Right lobe of liver (tissue), 6 donors: ENCODE measurements at regions not wholly inside any gene's neighbourhood (a gene's known extent, or its start where the extent isn't known, plus 50 kb on each side); places are given as distances from the start of the nearest gene placed in this dataset.

ENCODE experiments used
- ATAC-seq, 4 donors: fragments of 200-7000 bp; cut with Tn5 transposase; one replicate each; pipeline ENCODE4 v1.9.1; 2020; ENCODE audit warnings: mild to moderate bottlenecking in 4 of 4, moderate library complexity in 4 of 4
- DNase-seq, 3 donors: peaks; one replicate each; pipeline ENCODE4 v3.0.0-alpha.2; 2020
- H3K27ac ChIP-seq, 3 donors: fragments of 200-600 bp; one replicate each; pipeline ENCODE4 v1.8.0; 2022
- H3K27me3 ChIP-seq, 2 donors: fragments of 200-600 bp; one replicate each; pipeline ENCODE4 v1.8.0; 2022
- H3K36me3 ChIP-seq, 4 donors: fragments of 200-600 bp; sonication (generic) in 1 of 4; one replicate each; pipeline versions ENCODE4 v1.5.1 to v1.8.0; 2017 to 2022; ENCODE audit warnings: control low read depth in 1 of 4
- H3K4me1 ChIP-seq, 4 donors: fragments of 200-600 bp; sonication (generic) in 1 of 4; one replicate each; pipeline versions ENCODE4 v1.5.1 to v1.8.0; 2017 to 2022; ENCODE audit warnings: control low read depth in 1 of 4
- H3K4me3 ChIP-seq, 3 donors: fragments of 200-600 bp; one replicate each; pipeline ENCODE4 v1.8.0; 2022
- H3K9me3 ChIP-seq, 4 donors: fragments of 200-600 bp; sonication (generic) in 1 of 4; one replicate each; pipeline versions ENCODE4 v1.5.1 to v1.8.0; 2017 to 2022; ENCODE audit warnings: control low read depth in 1 of 4
- POLR2A ChIP-seq: fragments of 450-650 bp; IDR thresholded peaks from one replicate; pipeline ENCODE4 v1.6.1; 2017; ENCODE audit warnings: antibody characterized with exemption, mild to moderate bottlenecking
- WGBS: methylation state at CpG from one replicate; pipeline ENCODE4 v1.1.6; 2018; ENCODE audit warnings: low coverage, low lambda C conversion rate; ENCODE audit not compliant: insufficient coverage; ENCODE audit errors: missing lambda C conversion rate; 5-methylcytosine and 5-hydroxymethylcytosine counted together
- intact Hi-C, 2 donors: fragments of 100-400 bp; cut with DNase I; formaldehyde crosslinking; loops; one replicate each; pipeline versions ENCODE4 v1.11.2 to v1.14.1; 2022
- TF ChIP-seq, protein P1 (sequence below), 4 donors: fragments of 200-600 bp in 3 of 4; fragments of 450-650 bp in 1 of 4; IDR thresholded peaks; one replicate each; pipeline versions ENCODE4 v1.5.1 to v1.8.0; 2016 to 2022; ENCODE audit warnings: antibody characterized with exemption in 4 of 4, mild to moderate bottlenecking in 2 of 4
- donor health status: DM: no; HTN: yes; CAD: no.
- donor health status: DM: no; HTN: no; CAD: no.
- donor health status: DM: no; HTN: no; CAD: no.
- donor health status: DM: no; HTN: yes; CAD: no.
- donor health status: DM: no; HTN: yes; CAD: no.

GRCh38 chr16:66045626-66046025 is 320.9 kb upstream of the CDH5 start:
- intact Hi-C loops, result no loop called here
- no peaks in the 10 kb centered on the region for H3K36me3 ChIP-seq
- H3K27ac ChIP-seq, result no peak overlapping the region
- 40% methylated on average over 1 of the region's 1 CpG for WGBS
- H3K9me3 ChIP-seq, result no peaks in the 10 kb centered on the region
- DNase-seq (no peak), ATAC-seq (no peak)
- H3K4me3 ChIP-seq, result no peak overlapping the region
- TF ChIP-seq POLR2A, result no peak
- TF ChIP-seq, protein P1, sequence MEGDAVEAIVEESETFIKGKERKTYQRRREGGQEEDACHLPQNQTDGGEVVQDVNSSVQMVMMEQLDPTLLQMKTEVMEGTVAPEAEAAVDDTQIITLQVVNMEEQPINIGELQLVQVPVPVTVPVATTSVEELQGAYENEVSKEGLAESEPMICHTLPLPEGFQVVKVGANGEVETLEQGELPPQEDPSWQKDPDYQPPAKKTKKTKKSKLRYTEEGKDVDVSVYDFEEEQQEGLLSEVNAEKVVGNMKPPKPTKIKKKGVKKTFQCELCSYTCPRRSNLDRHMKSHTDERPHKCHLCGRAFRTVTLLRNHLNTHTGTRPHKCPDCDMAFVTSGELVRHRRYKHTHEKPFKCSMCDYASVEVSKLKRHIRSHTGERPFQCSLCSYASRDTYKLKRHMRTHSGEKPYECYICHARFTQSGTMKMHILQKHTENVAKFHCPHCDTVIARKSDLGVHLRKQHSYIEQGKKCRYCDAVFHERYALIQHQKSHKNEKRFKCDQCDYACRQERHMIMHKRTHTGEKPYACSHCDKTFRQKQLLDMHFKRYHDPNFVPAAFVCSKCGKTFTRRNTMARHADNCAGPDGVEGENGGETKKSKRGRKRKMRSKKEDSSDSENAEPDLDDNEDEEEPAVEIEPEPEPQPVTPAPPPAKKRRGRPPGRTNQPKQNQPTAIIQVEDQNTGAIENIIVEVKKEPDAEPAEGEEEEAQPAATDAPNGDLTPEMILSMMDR (IDR thresholded peaks at IDR 0.05), result no peak
- H3K4me1 ChIP-seq, result no peaks in the 10 kb centered on the region
- H3K27me3 ChIP-seq, result no peaks in the 10 kb centered on the region

- TF ChIP-seq, protein P1 (IDR thresholded peaks at IDR 0.05), result no peak
- TF ChIP-seq POLR2A, result no peak
- H3K27me3 ChIP-seq, result no peaks in the 10 kb centered on the region
- ATAC-seq (no peak), DNase-seq (peak in 1 of 3 donors; percentile 13)
- H3K36me3 ChIP-seq, result no peaks in the 10 kb centered on the region
- no peaks in the 10 kb centered on the region for H3K9me3 ChIP-seq
- H3K27ac ChIP-seq, result no peak overlapping the region
- WGBS, result 77% methylated on average over 2 of the region's 2 CpGs
- H3K4me1 ChIP-seq, result no peaks in the 10 kb centered on the region
- H3K4me3 ChIP-seq, result no peak overlapping the region
- intact Hi-C loops, result no loop called here
These were observed 321.9 kb upstream of the CDH5 start for GRCh38 chr16:66044556-66044955.

DNA sequence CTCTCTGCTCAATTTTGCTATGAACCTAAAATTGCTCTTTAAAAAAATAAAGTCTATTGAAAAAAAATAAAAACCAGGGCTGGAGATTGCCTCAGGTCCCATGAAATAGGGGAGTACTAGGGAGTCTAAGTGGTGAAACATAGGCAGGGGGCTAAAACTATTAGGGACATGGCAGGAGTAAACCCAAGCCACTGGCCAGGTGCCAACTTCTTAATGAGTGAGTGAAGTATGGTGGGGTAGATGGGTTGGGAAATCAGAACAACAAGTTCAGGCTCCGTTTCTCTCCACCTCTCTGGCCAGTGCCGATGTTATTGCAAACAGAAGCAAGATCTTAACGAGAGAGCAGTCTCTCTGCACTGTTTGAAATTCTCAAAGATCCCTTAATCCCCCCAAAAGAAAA is 322.4 kb upstream of the CDH5 start:
- intact Hi-C loops, result no loop called here
- Histone ChIP-seq H3K4me1 (no peaks in the 10 kb centered on the region), H3K4me3 (no peak overlapping the region), H3K27ac (no peak overlapping the region), H3K9me3 (no peaks in the 10 kb centered on the region), H3K36me3 (no peaks in the 10 kb centered on the region), H3K27me3 (no peaks in the 10 kb centered on the region)
- DNase-seq (peak in 1 of 3 donors; percentile 34), ATAC-seq (no peak)
- TF ChIP-seq, protein P1 (IDR thresholded peaks at IDR 0.05), result no peak
- TF ChIP-seq POLR2A, result no peak
- 47% methylated on average over 2 of the region's 3 CpGs for WGBS

GRCh38 chr16:66043326-66043725 is 323.2 kb upstream of the CDH5 start:
- no peaks in the 10 kb centered on the region for H3K9me3 ChIP-seq
- ATAC-seq, result no peak
- DNase-seq, result no peak

More at GRCh38 chr16:66043326-66043725, 323.2 kb upstream of the CDH5 start:
- H3K4me1 ChIP-seq, result no peaks in the 10 kb centered on the region
- no peak for TF ChIP-seq POLR2A
- TF ChIP-seq, protein P1 (IDR thresholded peaks at IDR 0.05), result no peak
- H3K27ac ChIP-seq, result no peak overlapping the region
- intact Hi-C loops, result no loop called here
- H3K4me3 ChIP-seq, result no peak overlapping the region
- no peaks in the 10 kb centered on the region for H3K27me3 ChIP-seq
- no peaks in the 10 kb centered on the region for H3K36me3 ChIP-seq
